ENCODE measurements at regions not wholly inside any gene's neighbourhood (a gene's known extent, or its start where the extent isn't known, plus 50 kb on each side); places are given as distances from the start of the nearest gene placed in this dataset.

- intact Hi-C loops (cut with DNase I) = no loop called here
- no peak overlapping the region for H3K4me3 ChIP-seq (replicated peaks in 1 of 3)
- 84 to 91% methylated on average over 20 of the region's 20 CpGs for WGBS, 2 donors
Measured at GRCh38 chr11:70630816-70631623, 232.7 kb downstream of the CTTN start.

GRCh38 chr11:70631624-70632047 is 233.3 kb downstream of the CTTN start:
- Histone ChIP-seq H3K36me3 (no peaks in the 10 kb centered on the region), H3K9me3 (no peaks in the 10 kb centered on the region), H3K27ac (no peak overlapping the region), H3K27me3 (no peaks in the 10 kb centered on the region), H3K4me1 (no peaks in the 10 kb centered on the region), H3K4me3 (replicated peaks in 1 of 3) (no peak overlapping the region)
- intact Hi-C loops (cut with DNase I) = no loop called here
- TF ChIP-seq, protein P1, sequence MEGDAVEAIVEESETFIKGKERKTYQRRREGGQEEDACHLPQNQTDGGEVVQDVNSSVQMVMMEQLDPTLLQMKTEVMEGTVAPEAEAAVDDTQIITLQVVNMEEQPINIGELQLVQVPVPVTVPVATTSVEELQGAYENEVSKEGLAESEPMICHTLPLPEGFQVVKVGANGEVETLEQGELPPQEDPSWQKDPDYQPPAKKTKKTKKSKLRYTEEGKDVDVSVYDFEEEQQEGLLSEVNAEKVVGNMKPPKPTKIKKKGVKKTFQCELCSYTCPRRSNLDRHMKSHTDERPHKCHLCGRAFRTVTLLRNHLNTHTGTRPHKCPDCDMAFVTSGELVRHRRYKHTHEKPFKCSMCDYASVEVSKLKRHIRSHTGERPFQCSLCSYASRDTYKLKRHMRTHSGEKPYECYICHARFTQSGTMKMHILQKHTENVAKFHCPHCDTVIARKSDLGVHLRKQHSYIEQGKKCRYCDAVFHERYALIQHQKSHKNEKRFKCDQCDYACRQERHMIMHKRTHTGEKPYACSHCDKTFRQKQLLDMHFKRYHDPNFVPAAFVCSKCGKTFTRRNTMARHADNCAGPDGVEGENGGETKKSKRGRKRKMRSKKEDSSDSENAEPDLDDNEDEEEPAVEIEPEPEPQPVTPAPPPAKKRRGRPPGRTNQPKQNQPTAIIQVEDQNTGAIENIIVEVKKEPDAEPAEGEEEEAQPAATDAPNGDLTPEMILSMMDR (IDR thresholded peaks at IDR 0.05) = no peak
- no peak for TF ChIP-seq POLR2A (IDR thresholded peaks at IDR 0.05)
- WGBS, 2 donors = 71 to 88% methylated on average over 13 of the region's 13 CpGs
- DNase-seq = no peak

More at GRCh38 chr11:70630816-70631623, 232.7 kb downstream of the CTTN start:
- Histone ChIP-seq H3K36me3 (no peaks in the 10 kb centered on the region), H3K27ac (no peak overlapping the region), H3K9me3 (no peaks in the 10 kb centered on the region), H3K4me1 (no peaks in the 10 kb centered on the region), H3K27me3 (no peaks in the 10 kb centered on the region)
- TF ChIP-seq POLR2A (IDR thresholded peaks at IDR 0.05) = no peak
- TF ChIP-seq, protein P1 (IDR thresholded peaks at IDR 0.05) = no peak
- no peak for DNase-seq

DNA sequence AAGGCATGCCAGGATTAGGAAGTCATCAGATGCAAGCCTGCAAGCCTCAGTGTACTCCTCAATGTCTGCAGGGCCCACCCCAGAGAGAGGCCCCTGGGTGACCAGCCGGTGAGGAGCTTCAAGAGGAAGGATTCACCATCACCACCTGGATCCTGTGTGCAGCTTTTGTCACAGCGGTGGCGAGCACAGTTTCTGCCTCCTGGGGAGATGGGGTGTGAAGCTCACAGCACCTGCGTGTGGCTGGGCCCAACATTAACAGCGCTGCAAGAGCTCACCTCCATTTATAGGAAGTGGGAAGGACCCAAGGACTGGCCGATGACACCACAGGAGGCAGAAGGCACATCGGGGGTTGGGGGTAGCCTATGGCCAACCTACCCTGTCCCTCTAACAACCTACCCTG is 235.3 kb downstream of the CTTN start:
- Histone ChIP-seq H3K4me1 (no peaks in the 10 kb centered on the region), H3K36me3 (no peaks in the 10 kb centered on the region), H3K9me3 (no peaks in the 10 kb centered on the region), H3K27ac (no peak overlapping the region), H3K4me3 (replicated peaks in 1 of 3) (no peak overlapping the region), H3K27me3 (no peaks in the 10 kb centered on the region)
- intact Hi-C loops (cut with DNase I) = no loop called here
- TF ChIP-seq, protein P1 (IDR thresholded peaks at IDR 0.05) = no peak
- TF ChIP-seq POLR2A (IDR thresholded peaks at IDR 0.05) = no peak
- DNase-seq = no peak
- WGBS, 2 donors = 86 to 93% methylated on average over 7 of the region's 7 CpGs

- Histone ChIP-seq H3K36me3 (no peaks in the 10 kb centered on the region), H3K27me3 (no peaks in the 10 kb centered on the region), H3K4me3 (replicated peaks in 1 of 3) (no peak overlapping the region), H3K27ac (no peak overlapping the region), H3K9me3 (no peaks in the 10 kb centered on the region), H3K4me1 (no peaks in the 10 kb centered on the region)
- DNase-seq = no peak
- intact Hi-C loops (cut with DNase I) = no loop called here
- 97 to 98% methylated on average over 10 of the region's 10 CpGs for WGBS, 2 donors
- TF ChIP-seq, protein P1 (IDR thresholded peaks at IDR 0.05) = no peak
- TF ChIP-seq POLR2A (IDR thresholded peaks at IDR 0.05) = no peak
Measured at GRCh38 chr11:70636659-70637058, 238.3 kb downstream of the CTTN start.

- intact Hi-C loops (cut with DNase I) = no loop called here
- no peak for DNase-seq
- 80 to 85% methylated on average over 3 to 6 of the region's 16 CpGs for WGBS, 2 donors
Measured at GRCh38 chr11:70637186-70637800, 239.0 kb downstream of the CTTN start.

More at GRCh38 chr11:70637186-70637800, 239.0 kb downstream of the CTTN start:
- Histone ChIP-seq H3K9me3 (no peaks in the 10 kb centered on the region), H3K27me3 (no peaks in the 10 kb centered on the region), H3K4me1 (no peaks in the 10 kb centered on the region), H3K36me3 (no peaks in the 10 kb centered on the region), H3K27ac (no peak overlapping the region), H3K4me3 (replicated peaks in 1 of 3) (no peak overlapping the region)
- TF ChIP-seq, protein P1 (IDR thresholded peaks at IDR 0.05) = no peak
- TF ChIP-seq POLR2A (IDR thresholded peaks at IDR 0.05) = no peak

Data from thyroid gland (tissue), 4 donors.